ENCODE measurements at regions not wholly inside any gene's neighbourhood (a gene's known extent, or its start where the extent isn't known, plus 50 kb on each side); places are given as distances from the start of the nearest gene placed in this dataset.

DNA sequence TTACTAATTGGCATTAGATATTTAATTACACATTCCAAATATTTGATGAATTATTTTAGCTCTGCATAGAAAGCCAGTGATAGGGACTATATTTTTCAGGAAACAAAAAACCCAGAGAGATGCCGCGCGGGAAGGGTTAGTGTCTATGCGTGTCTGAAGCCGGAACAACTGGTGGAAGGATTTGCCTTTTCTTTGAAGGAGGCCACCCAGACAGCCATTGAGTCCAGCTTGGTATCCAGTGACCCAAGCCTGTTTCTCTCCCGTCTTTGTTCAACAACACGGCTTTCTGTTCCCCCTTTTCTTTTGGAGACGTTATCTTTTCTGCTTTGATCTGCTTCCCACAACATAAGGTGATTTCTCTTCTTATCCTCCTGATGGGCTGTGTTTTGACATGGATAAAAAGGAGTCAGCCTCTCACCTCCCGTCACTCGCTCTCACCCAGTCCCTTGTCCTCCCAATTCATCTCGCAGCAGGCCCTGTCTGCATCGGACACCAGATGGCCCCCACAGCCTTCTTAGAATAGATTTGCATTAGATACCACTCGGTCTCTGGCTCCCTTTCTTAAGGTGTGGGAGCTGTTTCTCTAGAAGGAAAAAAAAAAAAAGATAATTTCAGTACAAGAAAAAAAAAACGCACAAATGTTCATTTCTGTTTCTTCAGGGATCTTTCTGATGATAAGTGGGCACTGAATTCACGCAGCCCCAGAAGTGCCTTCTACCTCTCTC, 361.8 kb downstream of the ZNF536 start:
- TF ChIP-seq POLR2A (IDR thresholded peaks at IDR 0.05) (no peak), CTCF (IDR thresholded peaks at IDR 0.05) (no peak)

Data from adrenal gland (tissue), 5 donors.